HFFc6 (cell line): ENCODE measurements at regions not wholly inside any gene's neighbourhood (a gene's known extent, or its start where the extent isn't known, plus 50 kb on each side); places are given as distances from the start of the nearest gene placed in this dataset.

Experiments
- DNase-seq: peaks from one replicate; pipeline ENCODE4 v3.0.0-alpha.2; 2018
- H3K27ac Mint-ChIP-seq: 2 replicates; pipeline ENCODE4 v1.8.0; 2020; ENCODE audit warnings: mild to moderate bottlenecking, mixed read lengths
- H3K27me3 Mint-ChIP-seq: 2 replicates; pipeline ENCODE4 v1.8.0; 2021; ENCODE audit warnings: mild to moderate bottlenecking, moderate library complexity, mixed read lengths; ENCODE audit not compliant: insufficient read depth
- H3K36me3 Mint-ChIP-seq: 2 replicates; pipeline ENCODE4 v1.8.0; 2021; ENCODE audit warnings: low read depth, mixed read lengths
- H3K4me1 Mint-ChIP-seq: 2 replicates; pipeline ENCODE4 v1.8.0; 2020; ENCODE audit warnings: low read depth, mixed read lengths
- H3K4me3 Mint-ChIP-seq: 2 replicates; pipeline ENCODE4 v1.8.0; 2020; ENCODE audit warnings: mild to moderate bottlenecking, moderate library complexity, mixed read lengths
- H3K9me3 Mint-ChIP-seq: 2 replicates; pipeline ENCODE4 v1.8.0; 2020; ENCODE audit warnings: mild to moderate bottlenecking, mixed read lengths
- CTCF ChIP-seq: fragments of 200-600 bp; sonication (generic); IDR thresholded peaks from 2 replicates; pipeline ENCODE4 v1.5.0; 2021; ENCODE audit warnings: antibody characterized with exemption, mild to moderate bottlenecking

GRCh38 chr9:108762348-108763055 is 93.3 kb downstream of the ACTL7B start:
- no peaks in the 10 kb centered on the region for H3K9me3 Mint-ChIP-seq
- TF ChIP-seq CTCF, result no peak
- H3K4me3 Mint-ChIP-seq, result no peak overlapping the region
- DNase-seq, result no peak
- H3K27ac Mint-ChIP-seq, result no peak overlapping the region
- H3K27me3 Mint-ChIP-seq, result peaks cover 9% of the 10 kb centered on the region; the same call in 1 of the 2 replicates
- H3K36me3 Mint-ChIP-seq, result no peaks in the 10 kb centered on the region
- no peaks in the 10 kb centered on the region for H3K4me1 Mint-ChIP-seq

GRCh38 chr9:108761655-108762347 is 94.0 kb downstream of the ACTL7B start:
- TF ChIP-seq CTCF, result peak; percentile 95
- no peaks in the 10 kb centered on the region for H3K4me1 Mint-ChIP-seq
- H3K4me3 Mint-ChIP-seq, result no peak overlapping the region
- no peaks in the 10 kb centered on the region for H3K9me3 Mint-ChIP-seq
- DNase-seq, result peak; percentile 29
- no peaks in the 10 kb centered on the region for H3K36me3 Mint-ChIP-seq
- H3K27me3 Mint-ChIP-seq, result peaks cover 9% of the 10 kb centered on the region; the same call in 1 of the 2 replicates
- H3K27ac Mint-ChIP-seq, result no peak overlapping the region

- Mint-ChIP-seq H3K9me3 (no peaks in the 10 kb centered on the region), H3K4me3 (no peak overlapping the region), H3K27ac (no peak overlapping the region), H3K36me3 (no peaks in the 10 kb centered on the region), H3K27me3 (peaks cover 9% of the 10 kb centered on the region; the same call in 1 of the 2 replicates), H3K4me1 (no peaks in the 10 kb centered on the region)
- no peak for TF ChIP-seq CTCF
- DNase-seq, result no peak
Measured at GRCh38 chr9:108760841-108761240, 94.9 kb downstream of the ACTL7B start.

DNA sequence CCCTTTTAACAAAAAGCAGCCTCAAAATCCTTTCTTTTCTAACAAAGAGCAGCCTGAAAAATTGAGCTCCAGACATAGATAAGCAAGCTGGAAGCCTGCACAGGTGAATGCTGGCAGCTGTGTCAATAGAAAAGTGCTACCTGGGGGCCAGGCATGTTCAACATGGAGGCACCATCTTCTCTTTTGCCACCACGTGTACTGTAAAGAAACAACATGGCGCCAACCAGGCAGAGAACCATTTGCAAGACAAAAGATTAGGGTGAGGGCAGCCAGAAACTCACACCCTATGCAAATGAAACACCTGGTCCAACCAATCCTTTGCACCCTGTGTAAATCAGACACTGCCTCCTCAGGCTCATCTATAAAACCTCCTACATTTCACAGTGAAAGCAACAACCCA is 96.0 kb downstream of the ACTL7B start:
- Mint-ChIP-seq H3K27me3 (peaks cover 9% of the 10 kb centered on the region; the same call in 1 of the 2 replicates), H3K9me3 (no peaks in the 10 kb centered on the region)
- TF ChIP-seq CTCF, result no peak

GRCh38 chr9:108759399-108759798 is 96.4 kb downstream of the ACTL7B start:
- no peaks in the 10 kb centered on the region for H3K9me3 Mint-ChIP-seq
- no peak for TF ChIP-seq CTCF
- H3K27me3 Mint-ChIP-seq, result peaks cover 9% of the 10 kb centered on the region; the same call in 1 of the 2 replicates
- no peaks in the 10 kb centered on the region for H3K36me3 Mint-ChIP-seq
- no peak overlapping the region for H3K4me3 Mint-ChIP-seq
- no peaks in the 10 kb centered on the region for H3K4me1 Mint-ChIP-seq
- no peak overlapping the region for H3K27ac Mint-ChIP-seq
- no peak for DNase-seq

More for the DNA sequence above, 96.0 kb downstream of the ACTL7B start:
- no peaks in the 10 kb centered on the region for H3K36me3 Mint-ChIP-seq
- H3K4me3 Mint-ChIP-seq, result no peak overlapping the region
- H3K27ac Mint-ChIP-seq, result no peak overlapping the region
- H3K4me1 Mint-ChIP-seq, result no peaks in the 10 kb centered on the region
- no peak for DNase-seq
